ENCODE measurements at regions not wholly inside any gene's neighbourhood (a gene's known extent, or its start where the extent isn't known, plus 50 kb on each side); places are given as distances from the start of the nearest gene placed in this dataset.

DNA sequence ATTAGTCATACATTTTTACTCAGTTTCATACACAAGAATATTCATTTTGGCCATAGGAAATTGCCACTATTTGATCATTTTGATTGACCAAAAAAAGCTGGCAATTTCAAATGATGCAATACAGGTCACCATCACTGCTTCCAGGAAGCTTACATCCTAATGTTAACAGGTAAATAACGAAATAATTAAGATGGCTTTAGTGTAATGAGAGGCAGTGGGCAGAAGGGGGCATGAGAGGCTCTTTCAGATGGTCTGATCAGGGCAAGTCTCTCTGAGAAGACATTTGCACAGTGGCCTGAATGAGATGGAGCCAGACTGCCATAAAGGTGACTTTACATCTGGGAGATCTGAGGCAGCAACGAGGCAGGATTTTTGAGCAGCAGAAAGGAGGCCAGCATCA is 170.7 kb downstream of the SLIT2 start:
- TF ChIP-seq CTCF (IDR thresholded peaks at IDR 0.05), result peak; percentile 69
- no peaks in the 10 kb centered on the region for H3K36me3 Mint-ChIP-seq (ENCODE audit: low read depth)
- H3K4me3 Mint-ChIP-seq, result no peak overlapping the region
- no peak overlapping the region for H3K27ac Mint-ChIP-seq
- peaks cover 14% of the 10 kb centered on the region for H3K4me1 Mint-ChIP-seq
- no peaks in the 10 kb centered on the region for H3K9me3 Mint-ChIP-seq
- peak; percentile 59 for DNase-seq
- H3K27me3 Mint-ChIP-seq (ENCODE audit: low read depth, poor library complexity), result no peaks in the 10 kb centered on the region

DNA sequence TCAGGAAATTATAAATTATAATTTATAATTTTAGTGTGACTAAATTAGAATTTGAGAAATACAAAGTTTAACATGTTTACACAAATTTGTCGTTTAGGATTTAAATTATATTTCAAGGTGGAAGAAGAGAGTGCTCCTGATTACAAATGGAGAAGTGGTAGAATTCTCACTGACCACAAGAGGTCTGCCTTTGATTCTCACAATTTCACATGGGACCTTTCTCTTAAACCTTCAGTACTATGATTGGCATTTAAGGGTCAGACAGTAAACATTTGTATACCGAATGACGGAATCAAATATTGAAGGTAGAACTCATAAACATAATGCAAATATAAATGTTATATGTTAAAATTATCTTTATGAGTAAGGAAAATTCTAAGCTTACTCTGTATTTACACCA is 171.7 kb downstream of the SLIT2 start:
- Mint-ChIP-seq H3K9me3 (no peaks in the 10 kb centered on the region), H3K4me1 (peaks cover 14% of the 10 kb centered on the region), H3K27ac (no peak overlapping the region), H3K36me3 (ENCODE audit: low read depth) (no peaks in the 10 kb centered on the region), H3K27me3 (ENCODE audit: low read depth, poor library complexity) (no peaks in the 10 kb centered on the region), H3K4me3 (no peak overlapping the region)
- no peak for DNase-seq
- TF ChIP-seq CTCF (IDR thresholded peaks at IDR 0.05), result no peak

GRCh38 chr4:20426028-20426427 is 174.3 kb downstream of the SLIT2 start:
- Mint-ChIP-seq H3K9me3 (no peaks in the 10 kb centered on the region), H3K27me3 (ENCODE audit: low read depth, poor library complexity) (no peaks in the 10 kb centered on the region), H3K4me1 (peaks cover 33% of the 10 kb centered on the region), H3K36me3 (ENCODE audit: low read depth) (no peaks in the 10 kb centered on the region), H3K27ac (no peak overlapping the region), H3K4me3 (no peak overlapping the region)
- no peak for TF ChIP-seq CTCF (IDR thresholded peaks at IDR 0.05)
- DNase-seq, result no peak

DNA sequence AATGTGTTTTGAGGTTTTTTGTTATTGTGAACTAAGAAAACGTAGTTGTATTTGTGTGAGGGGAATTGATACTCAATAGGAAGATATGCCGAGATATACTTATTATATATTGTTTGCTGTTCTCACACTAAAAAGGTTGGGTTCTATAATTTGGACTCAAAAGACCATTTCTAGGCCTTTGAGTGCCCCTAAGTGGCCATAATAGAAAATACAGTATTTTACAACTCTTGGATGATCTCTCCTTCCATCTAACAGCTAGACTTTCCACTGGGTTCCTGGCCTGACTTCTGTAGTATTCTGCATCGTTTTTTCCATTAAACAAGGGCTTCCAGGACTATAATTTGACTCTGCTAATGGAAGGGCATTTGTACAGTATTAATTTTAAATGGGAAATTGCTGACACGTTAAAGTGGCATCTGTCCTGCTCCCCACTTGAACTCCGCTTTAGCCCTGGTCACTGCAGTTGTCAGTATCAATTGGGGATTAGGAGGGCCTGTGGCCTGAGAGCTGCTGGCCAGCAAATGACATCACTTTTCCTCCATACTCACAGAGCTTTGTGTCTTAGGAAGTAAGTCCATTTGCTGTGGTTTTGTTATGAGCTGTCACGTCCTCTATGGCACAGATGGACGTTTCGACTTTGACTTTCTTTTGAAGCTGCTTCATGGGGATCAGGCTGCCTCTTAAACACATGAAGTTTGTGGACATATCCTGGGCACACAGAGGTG is 176.9 kb downstream of the SLIT2 start:
- Mint-ChIP-seq H3K27me3 (ENCODE audit: low read depth, poor library complexity) (no peaks in the 10 kb centered on the region), H3K4me1 (peaks cover 50% of the 10 kb centered on the region), H3K4me3 (no peak overlapping the region), H3K36me3 (ENCODE audit: low read depth) (no peaks in the 10 kb centered on the region), H3K27ac (peak overlapping the region; percentile 37), H3K9me3 (no peaks in the 10 kb centered on the region)
- DNase-seq, result no peak
- TF ChIP-seq CTCF (IDR thresholded peaks at IDR 0.05), result peak; percentile 35

- H3K27me3 Mint-ChIP-seq (ENCODE audit: low read depth, poor library complexity), result no peaks in the 10 kb centered on the region
- H3K4me3 Mint-ChIP-seq, result no peak overlapping the region
- no peaks in the 10 kb centered on the region for H3K9me3 Mint-ChIP-seq
- peaks cover 4% of the 10 kb centered on the region for H3K36me3 Mint-ChIP-seq (ENCODE audit: low read depth)
- no peak for TF ChIP-seq CTCF (IDR thresholded peaks at IDR 0.05)
- no peak for DNase-seq
- peak overlapping the region; percentile 4 for H3K27ac Mint-ChIP-seq
- peaks cover 50% of the 10 kb centered on the region for H3K4me1 Mint-ChIP-seq
Measured at GRCh38 chr4:20430259-20430941, 178.7 kb downstream of the SLIT2 start.

DNA sequence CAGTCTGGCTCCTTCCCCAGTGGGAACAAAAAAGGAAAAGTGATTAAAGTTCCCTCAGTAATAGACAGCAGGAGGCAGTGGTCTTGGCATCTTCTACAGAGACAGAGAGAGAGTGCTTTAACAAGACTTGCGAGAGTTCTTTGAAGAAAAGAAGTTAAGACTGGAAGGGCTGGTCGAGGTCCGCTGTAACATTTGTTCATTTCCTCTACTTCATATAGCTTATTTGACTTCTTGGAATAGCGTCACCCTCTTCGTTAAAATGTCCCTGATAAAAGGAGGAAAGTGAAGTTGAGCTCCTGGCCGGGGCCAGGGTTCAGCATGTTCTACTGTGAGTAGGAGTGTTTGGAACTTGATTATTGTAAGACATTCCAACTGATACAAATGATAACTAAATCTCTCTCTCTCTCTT is 179.8 kb downstream of the SLIT2 start:
- no peak for TF ChIP-seq CTCF (IDR thresholded peaks at IDR 0.05)
- H3K27ac Mint-ChIP-seq, result peak overlapping the region; percentile 59
- peaks cover 41% of the 10 kb centered on the region for H3K4me1 Mint-ChIP-seq

More for the DNA sequence above, 179.8 kb downstream of the SLIT2 start:
- no peak for DNase-seq
- Mint-ChIP-seq H3K9me3 (no peaks in the 10 kb centered on the region), H3K36me3 (ENCODE audit: low read depth) (peaks cover 4% of the 10 kb centered on the region), H3K4me3 (no peak overlapping the region), H3K27me3 (ENCODE audit: low read depth, poor library complexity) (no peaks in the 10 kb centered on the region)
